Gastroesophageal sphincter (tissue), 4 donors: ENCODE measurements at regions not wholly inside any gene's neighbourhood (a gene's known extent, or its start where the extent isn't known, plus 50 kb on each side); places are given as distances from the start of the nearest gene placed in this dataset.

Experiments
- ATAC-seq: fragments of 150-250 bp; one replicate; pipeline ENCODE4 v1.9.1; 2016; ENCODE audit warnings: mild to moderate bottlenecking, moderate library complexity
- H3K27ac ChIP-seq, 4 donors: fragments of 200-600 bp; sonication (generic) in 3 of 4; 1 replicate in 3 of 4; 2 replicates in 1 of 4; pipeline ENCODE4 v1.5.1; 2016 to 2019
- H3K27me3 ChIP-seq: fragments of 200-600 bp; sonication (generic); one replicate; pipeline ENCODE4 v1.5.1; 2019
- H3K36me3 ChIP-seq, 2 donors: fragments of 200-600 bp; sonication (generic); one replicate each; pipeline ENCODE4 v1.5.1; 2019; ENCODE audit warnings: control low read depth in 1 of 2
- H3K4me1 ChIP-seq, 3 donors: fragments of 200-600 bp; sonication (generic); 1 replicate in 2 of 3; 2 replicates in 1 of 3; pipeline ENCODE4 v1.5.1; 2016 to 2019; ENCODE audit warnings: control low read depth in 2 of 3
- H3K4me3 ChIP-seq, 2 donors: fragments of 200-600 bp; sonication (generic); one replicate each; pipeline ENCODE4 v1.5.1; 2019; ENCODE audit warnings: mild to moderate bottlenecking in 1 of 2, moderate library complexity in 1 of 2
- H3K9me3 ChIP-seq, 3 donors: fragments of 200-600 bp; sonication (generic); one replicate each; pipeline ENCODE4 v1.5.1; 2017 to 2019; ENCODE audit warnings: control low read depth in 2 of 3
- EP300 ChIP-seq: sonication (generic); formaldehyde crosslinking; IDR thresholded peaks from one replicate; pipeline ENCODE4 v1.6.1; 2017; ENCODE audit warnings: antibody characterized with exemption, mild to moderate bottlenecking
- POLR2A ChIP-seq, 2 donors: fragments of 450-650 bp; IDR thresholded peaks; one replicate each; pipeline ENCODE4 v1.6.1; 2017; ENCODE audit warnings: antibody characterized with exemption in 2 of 2, mild to moderate bottlenecking in 2 of 2, moderate library complexity in 1 of 2
- POLR2AphosphoS5 ChIP-seq: sonication (generic); formaldehyde crosslinking; IDR thresholded peaks from one replicate; pipeline ENCODE4 v1.6.1; 2017; ENCODE audit warnings: antibody characterized with exemption
- WGBS, 2 donors: methylation state at CpG; one replicate each; pipeline ENCODE4 v1.1.5; 2018; ENCODE audit warnings: low coverage in 1 of 2; 5-methylcytosine and 5-hydroxymethylcytosine counted together
- TF ChIP-seq, protein P1 (sequence below), 4 experiments: fragments of 200-600 bp in 2 of 4; fragments of 450-650 bp in 2 of 4; sonication (generic) in 1 of 4; IDR thresholded peaks; one replicate each; pipeline ENCODE4 v1.5.1; 2017 to 2019; ENCODE audit warnings: antibody characterized with exemption in 4 of 4, mild to moderate bottlenecking in 2 of 4, moderate library complexity in 2 of 4

DNA sequence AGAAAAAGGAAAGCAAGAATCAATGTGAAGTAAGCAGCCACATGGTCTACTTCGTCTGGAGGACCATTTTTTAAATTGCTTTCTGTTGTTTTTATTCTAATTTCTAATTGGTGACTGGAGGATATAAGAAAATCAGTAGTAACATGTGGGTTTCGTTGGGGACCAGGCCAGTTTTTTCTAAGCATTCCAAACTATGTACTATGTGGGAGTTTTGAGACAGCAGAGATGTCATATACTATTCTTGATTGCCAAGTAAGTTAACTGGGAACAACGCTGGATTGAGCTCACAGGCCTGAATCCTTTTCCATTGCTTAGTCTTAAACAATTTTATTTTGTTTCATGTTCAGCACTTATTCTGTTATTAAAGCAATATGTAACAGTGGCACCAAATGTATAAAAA, 225.7 kb downstream of the TMEM167A start:
- no peaks in the 10 kb centered on the region for H3K27me3 ChIP-seq
- no peak overlapping the region for H3K27ac ChIP-seq
- ATAC-seq = no peak
- TF ChIP-seq, protein P1, sequence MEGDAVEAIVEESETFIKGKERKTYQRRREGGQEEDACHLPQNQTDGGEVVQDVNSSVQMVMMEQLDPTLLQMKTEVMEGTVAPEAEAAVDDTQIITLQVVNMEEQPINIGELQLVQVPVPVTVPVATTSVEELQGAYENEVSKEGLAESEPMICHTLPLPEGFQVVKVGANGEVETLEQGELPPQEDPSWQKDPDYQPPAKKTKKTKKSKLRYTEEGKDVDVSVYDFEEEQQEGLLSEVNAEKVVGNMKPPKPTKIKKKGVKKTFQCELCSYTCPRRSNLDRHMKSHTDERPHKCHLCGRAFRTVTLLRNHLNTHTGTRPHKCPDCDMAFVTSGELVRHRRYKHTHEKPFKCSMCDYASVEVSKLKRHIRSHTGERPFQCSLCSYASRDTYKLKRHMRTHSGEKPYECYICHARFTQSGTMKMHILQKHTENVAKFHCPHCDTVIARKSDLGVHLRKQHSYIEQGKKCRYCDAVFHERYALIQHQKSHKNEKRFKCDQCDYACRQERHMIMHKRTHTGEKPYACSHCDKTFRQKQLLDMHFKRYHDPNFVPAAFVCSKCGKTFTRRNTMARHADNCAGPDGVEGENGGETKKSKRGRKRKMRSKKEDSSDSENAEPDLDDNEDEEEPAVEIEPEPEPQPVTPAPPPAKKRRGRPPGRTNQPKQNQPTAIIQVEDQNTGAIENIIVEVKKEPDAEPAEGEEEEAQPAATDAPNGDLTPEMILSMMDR (IDR thresholded peaks at IDR 0.05) = no peak
- TF ChIP-seq POLR2AphosphoS5 = no peak
- TF ChIP-seq EP300 = no peak
- no peak for TF ChIP-seq POLR2A (IDR thresholded peaks at IDR 0.05)
- no peaks in the 10 kb centered on the region for H3K36me3 ChIP-seq
- 57 to 81% methylated on average over 3 of the region's 3 CpGs for WGBS, 2 donors
- no peak overlapping the region for H3K4me3 ChIP-seq
- H3K4me1 ChIP-seq = no peaks in the 10 kb centered on the region
- H3K9me3 ChIP-seq = no peaks in the 10 kb centered on the region

DNA sequence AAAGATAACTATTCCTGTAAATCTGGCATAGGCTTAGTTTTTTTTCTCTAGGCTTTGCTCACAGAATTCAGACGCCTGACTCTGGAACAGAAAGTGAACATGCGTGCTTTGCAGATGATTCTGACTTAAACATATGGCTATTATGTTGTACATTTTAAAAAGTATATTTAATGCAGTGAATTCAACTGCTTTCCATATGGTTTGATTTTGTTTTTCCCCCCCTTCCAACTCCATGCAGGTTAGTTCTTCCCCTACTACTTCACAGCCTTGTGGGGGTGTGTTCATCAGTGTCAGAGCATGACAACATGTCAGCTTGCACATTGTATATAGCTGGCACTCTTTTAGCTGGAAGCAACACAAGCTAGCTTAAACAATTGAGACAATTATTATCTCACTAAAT, 226.8 kb downstream of the TMEM167A start:
- no peak overlapping the region for H3K27ac ChIP-seq
- no peak overlapping the region for H3K4me3 ChIP-seq
- H3K27me3 ChIP-seq = no peaks in the 10 kb centered on the region
- no peaks in the 10 kb centered on the region for H3K4me1 ChIP-seq
- ATAC-seq = no peak
- 83 to 91% methylated on average over 2 of the region's 2 CpGs for WGBS, 2 donors
- H3K9me3 ChIP-seq = no peaks in the 10 kb centered on the region
- TF ChIP-seq EP300 = no peak
- TF ChIP-seq, protein P1 (IDR thresholded peaks at IDR 0.05) = no peak
- no peak for TF ChIP-seq POLR2A (IDR thresholded peaks at IDR 0.05)
- TF ChIP-seq POLR2AphosphoS5 = no peak
- H3K36me3 ChIP-seq = no peaks in the 10 kb centered on the region

DNA sequence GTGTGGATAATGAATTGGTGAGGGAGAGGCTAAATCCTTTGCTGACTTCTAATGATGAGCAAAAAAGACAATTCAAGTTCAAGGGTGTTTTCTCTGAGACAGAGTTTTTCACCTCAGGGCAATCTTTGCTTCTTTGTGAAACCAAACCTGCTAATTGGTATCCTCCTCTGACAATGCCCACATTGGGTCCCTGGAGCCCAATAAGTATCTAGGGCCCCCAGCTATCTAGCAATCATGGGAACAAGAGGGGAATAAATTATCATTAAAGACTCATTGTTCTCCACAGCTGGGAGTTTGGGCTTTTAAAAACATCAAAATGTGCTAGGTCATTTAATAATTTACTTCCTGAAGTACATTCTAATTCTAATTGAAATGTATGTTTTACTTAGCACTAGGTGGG, 227.3 kb downstream of the TMEM167A start:
- Histone ChIP-seq H3K36me3 (no peaks in the 10 kb centered on the region), H3K27ac (no peak overlapping the region), H3K9me3 (no peaks in the 10 kb centered on the region), H3K4me3 (no peak overlapping the region), H3K27me3 (no peaks in the 10 kb centered on the region), H3K4me1 (no peaks in the 10 kb centered on the region)
- no peak for ATAC-seq
- TF ChIP-seq, protein P1 (IDR thresholded peaks at IDR 0.05) = no peak
- TF ChIP-seq EP300 (no peak), POLR2AphosphoS5 (no peak), POLR2A (IDR thresholded peaks at IDR 0.05) (no peak)

DNA sequence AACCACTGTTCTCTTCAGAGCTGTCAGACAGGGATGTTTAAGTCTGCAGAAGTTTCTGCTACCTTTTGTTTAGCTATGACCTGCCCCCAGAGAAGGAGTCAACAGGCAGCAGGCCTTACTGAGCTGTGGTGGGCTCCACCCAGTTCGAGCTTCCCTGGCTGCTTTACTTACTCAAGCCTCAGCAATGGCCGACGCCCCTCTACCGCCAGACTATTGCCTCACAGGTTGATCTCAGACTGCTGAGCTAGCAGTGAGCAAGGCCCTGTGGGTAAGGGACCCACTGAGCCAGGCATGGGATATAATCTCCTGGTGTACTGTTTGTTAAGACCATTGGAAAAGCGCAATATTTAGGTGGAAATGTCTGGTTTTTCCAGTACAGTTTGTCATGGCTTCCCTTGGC, 229.6 kb downstream of the TMEM167A start:
- H3K27ac ChIP-seq = no peak overlapping the region
- no peaks in the 10 kb centered on the region for H3K36me3 ChIP-seq
- H3K4me3 ChIP-seq = no peak overlapping the region
- no peaks in the 10 kb centered on the region for H3K27me3 ChIP-seq
- H3K9me3 ChIP-seq = no peaks in the 10 kb centered on the region
- 100% methylated on average over 1 of the region's 5 CpGs; no CpG with 5 or more reads in 1 of the 2 donors for WGBS, 2 donors
- no peak for ATAC-seq
- H3K4me1 ChIP-seq = no peaks in the 10 kb centered on the region
- TF ChIP-seq, protein P1 (IDR thresholded peaks at IDR 0.05) = no peak
- TF ChIP-seq POLR2AphosphoS5 (no peak), POLR2A (IDR thresholded peaks at IDR 0.05) (no peak), EP300 (no peak)

DNA sequence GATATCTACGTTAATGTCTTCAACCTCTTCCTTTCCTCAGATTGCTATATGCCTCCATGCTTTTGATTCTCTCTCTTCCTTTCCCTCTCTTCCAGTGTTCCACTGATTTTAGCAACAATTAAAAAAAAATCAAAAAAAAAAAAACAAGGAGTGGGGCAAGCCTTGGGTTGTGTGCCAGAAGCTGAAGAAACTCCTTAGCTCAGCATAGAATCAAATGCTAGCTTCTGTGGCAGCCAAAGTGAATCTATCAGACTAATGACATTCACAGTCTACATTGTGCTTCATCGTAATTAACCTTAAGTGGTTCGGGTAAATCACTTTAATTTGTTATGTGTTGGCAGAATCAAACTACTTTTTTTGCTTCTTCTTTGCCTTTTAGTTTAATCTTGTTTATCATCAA, 237.3 kb downstream of the TMEM167A start:
- WGBS, 2 donors = 84 to 93% methylated on average over 3 of the region's 3 CpGs
- no peaks in the 10 kb centered on the region for H3K9me3 ChIP-seq
- no peak overlapping the region for H3K27ac ChIP-seq
- no peaks in the 10 kb centered on the region for H3K4me1 ChIP-seq
- no peak for ATAC-seq
- no peaks in the 10 kb centered on the region for H3K36me3 ChIP-seq
- H3K27me3 ChIP-seq = no peaks in the 10 kb centered on the region
- TF ChIP-seq POLR2A (IDR thresholded peaks at IDR 0.05) = no peak
- no peak for TF ChIP-seq POLR2AphosphoS5
- TF ChIP-seq, protein P1 (IDR thresholded peaks at IDR 0.05) = no peak
- TF ChIP-seq EP300 = no peak
- H3K4me3 ChIP-seq = no peak overlapping the region
